Panc1 (cell line): ENCODE measurements at regions not wholly inside any gene's neighbourhood (a gene's known extent, or its start where the extent isn't known, plus 50 kb on each side); places are given as distances from the start of the nearest gene placed in this dataset.
"Not testable (repeated sequence)": the region's sequence is repeated elsewhere in the genome, so short reads cannot be mapped to it uniquely, and the experiment has no call there.

Source experiments
- ATAC-seq: fragments of 200-7000 bp; cut with Tn5 transposase; 2 replicates; pipeline ENCODE4 v1.9.1; 2020; ENCODE audit warnings: mild to moderate bottlenecking, moderate library complexity
- BruUV-seq: library from RNA; stranded (reverse); fragments of 400-500 nt; replicated peaks from 2 replicates; lab custom pipeline; 2021; lab: Mats Ljungman, UMichigan
- CTCF ChIA-PET: fragments of 300-600 bp; sonication (Branson Sonifier 250); formaldehyde crosslinking; loops from one replicate; lab custom pipeline; 2022; ENCODE audit warnings: antibody characterized with exemption; lab: Charles Lee
- POLR2A ChIA-PET: fragments of 300-600 bp; sonication (Branson Sonifier 250); formaldehyde crosslinking; loops from one replicate; lab custom pipeline; 2022; ENCODE audit warnings: antibody characterized with exemption; lab: Charles Lee
- DNase-seq: peaks from one replicate; pipeline ENCODE4 v3.0.0-alpha.2; 2010; ENCODE audit warnings: low read depth, low spot score
- H3K27ac ChIP-seq: 2 replicates; pipeline ENCODE4 v1.5.1; 2011; ENCODE audit warnings: mild to moderate bottlenecking, low read length, inconsistent platforms
- H3K27me3 ChIP-seq: fragments of 200-500 bp; sonication (Bioruptor generic); 2 replicates; pipeline ENCODE4 v1.6.0; 2014; ENCODE audit warnings: low read length, inconsistent platforms; ENCODE audit not compliant: control insufficient read depth, insufficient read depth
- H3K36me3 ChIP-seq: fragments of 200-500 bp; sonication (Bioruptor generic); 2 replicates; pipeline ENCODE4 v1.5.1; 2014; ENCODE audit warnings: inconsistent platforms, mild to moderate bottlenecking, low read length, moderate library complexity; ENCODE audit not compliant: control insufficient read depth, insufficient read depth
- H3K4me1 ChIP-seq: 2 replicates; pipeline ENCODE4 v1.5.1; 2011; ENCODE audit warnings: inconsistent platforms, mild to moderate bottlenecking, low read length, moderate library complexity; ENCODE audit not compliant: control insufficient read depth, insufficient read depth
- H3K4me3 ChIP-seq, 2 experiments: 2 replicates each; pipeline ENCODE4 v1.5.1; 2011 to 2012; ENCODE audit warnings: low read depth in 2 of 2, low read length in 2 of 2, mild to moderate bottlenecking in 2 of 2, inconsistent platforms in 1 of 2, moderate library complexity in 1 of 2
- H3K9me3 ChIP-seq: fragments of 200-500 bp; sonication (Bioruptor generic); 2 replicates; pipeline ENCODE4 v1.5.1; 2014; ENCODE audit warnings: low read depth, mild to moderate bottlenecking, inconsistent platforms, low read length, moderate library complexity; ENCODE audit not compliant: control insufficient read depth, insufficient read depth
- CTCF ChIP-seq: fragments of 450-650 bp; IDR thresholded peaks from 2 replicates; pipeline ENCODE4 v1.5.1; 2017; ENCODE audit warnings: mild to moderate bottlenecking
- POLR2AphosphoS5 ChIP-seq: IDR thresholded peaks from 2 replicates; pipeline ENCODE4 v1.6.1; 2012; ENCODE audit warnings: mild to moderate bottlenecking, low read depth, low read length, moderate library complexity
- REST ChIP-seq, 2 experiments: IDR thresholded peaks; 2 replicates each; pipeline ENCODE4 v1.6.1; 2011 to 2012; ENCODE audit warnings: low read depth in 2 of 2, control low read depth in 1 of 2, low read length in 1 of 2, mild to moderate bottlenecking in 1 of 2, moderate library complexity in 1 of 2; ENCODE audit not compliant: insufficient read depth in 1 of 2
- SIN3A ChIP-seq: IDR thresholded peaks from 2 replicates; pipeline ENCODE4 v1.6.1; 2012; ENCODE audit warnings: low read depth, mild to moderate bottlenecking, low read length, moderate library complexity, borderline replicate concordance; ENCODE audit not compliant: insufficient read depth
- TCF7L2 ChIP-seq: IDR thresholded peaks from 2 replicates; pipeline ENCODE4 v1.6.1; 2011; ENCODE audit warnings: mild to moderate bottlenecking, low read depth, low read length, inconsistent platforms
- in situ Hi-C: cut with HindIII; loops from 2 replicates; pipeline ENCODE4 v1.10.0; 2016; ENCODE audit warnings: low sequenced_read_pairs, low pct_unique_long_range_greater_than_20kb
- intact Hi-C: fragments of 100-400 bp; cut with micrococcal nuclease; formaldehyde crosslinking; loops from one replicate; pipeline ENCODE4 v1.10.0; 2022; ENCODE audit not compliant: unreplicated experiment

GRCh38 chr1:118812555-118812954, 175.6 kb downstream of the TBX15 start:
- no peak overlapping the region for H3K4me3 ChIP-seq
- no peaks in the 10 kb centered on the region for H3K36me3 ChIP-seq
- intact Hi-C loops, result no loop called here
- H3K27me3 ChIP-seq, result no peaks in the 10 kb centered on the region
- no peaks in the 10 kb centered on the region for H3K9me3 ChIP-seq
- no peaks in the 10 kb centered on the region for H3K4me1 ChIP-seq
- no peak for TF ChIP-seq POLR2AphosphoS5
- ChIA-PET POLR2A (no interaction called here), CTCF (no interaction called here)
- BruUV-seq, result no TSS peak
- DNase-seq, result no peak
- in situ Hi-C loops, result no loop called here
- no peak for ATAC-seq
- H3K27ac ChIP-seq, result no peak overlapping the region

- H3K27me3 ChIP-seq, result no peaks in the 10 kb centered on the region
- no peak for ATAC-seq
- H3K4me1 ChIP-seq, result no peaks in the 10 kb centered on the region
- in situ Hi-C loops, result no loop called here
- no peaks in the 10 kb centered on the region for H3K36me3 ChIP-seq
- H3K9me3 ChIP-seq, result no peaks in the 10 kb centered on the region
- no TSS peak for BruUV-seq
- H3K27ac ChIP-seq, result no peak overlapping the region
- POLR2A ChIA-PET, result no interaction called here
- intact Hi-C loops, result no loop called here
- TF ChIP-seq SIN3A, result no peak
- no peak for TF ChIP-seq POLR2AphosphoS5
- TF ChIP-seq TCF7L2, result no peak
- TF ChIP-seq CTCF, result no peak
- TF ChIP-seq REST (IDR thresholded peaks at IDR 0.05; ENCODE audit: insufficient read depth in 1 of 2, low read depth in 2 of 2, low read length in 1 of 2), result no peak
- CTCF ChIA-PET, result no interaction called here
- no peak overlapping the region for H3K4me3 ChIP-seq
- DNase-seq, result no peak
Measured at GRCh38 chr1:118811156-118811555, 177.0 kb downstream of the TBX15 start.

GRCh38 chr1:118809586-118809985, 178.6 kb downstream of the TBX15 start:
- TF ChIP-seq REST (IDR thresholded peaks at IDR 0.05; ENCODE audit: insufficient read depth in 1 of 2, low read depth in 2 of 2, low read length in 1 of 2), result no peak
- no peak for TF ChIP-seq SIN3A
- no peak for TF ChIP-seq CTCF
- TF ChIP-seq POLR2AphosphoS5, result no peak
- TF ChIP-seq TCF7L2, result no peak
- no TSS peak for BruUV-seq
- CTCF ChIA-PET, result no interaction called here
- in situ Hi-C loops (no loop called here), intact Hi-C loops (no loop called here)
- ATAC-seq, result no peak
- no peaks in the 10 kb centered on the region for H3K27me3 ChIP-seq
- H3K4me1 ChIP-seq, result no peaks in the 10 kb centered on the region
- no peaks in the 10 kb centered on the region for H3K9me3 ChIP-seq
- DNase-seq, result no peak
- no peak overlapping the region for H3K4me3 ChIP-seq
- POLR2A ChIA-PET, result no interaction called here
- H3K36me3 ChIP-seq, result no peaks in the 10 kb centered on the region
- no peak overlapping the region for H3K27ac ChIP-seq

GRCh38 chr1:118803128-118803527, 185.0 kb downstream of the TBX15 start:
- H3K36me3 ChIP-seq, H3K9me3 ChIP-seq, H3K4me1 ChIP-seq, DNase-seq, H3K27me3 ChIP-seq, CTCF ChIA-PET, POLR2A ChIA-PET, in situ Hi-C loops, H3K27ac ChIP-seq, ATAC-seq, BruUV-seq, H3K4me3 ChIP-seq, intact Hi-C loops: not testable (repeated sequence)
